H9 (cell line): ENCODE measurements at regions not wholly inside any gene's neighbourhood (a gene's known extent, or its start where the extent isn't known, plus 50 kb on each side); places are given as distances from the start of the nearest gene placed in this dataset.
A peak's percentile ranks its signal among the peaks of the same experiment; 100 is the strongest.

Experiments used
- DNase-seq: peaks from one replicate; pipeline ENCODE4 v3.0.0-alpha.2; 2017
- H2AFZ ChIP-seq: one replicate; pipeline ENCODE4 v1.6.1; 2013; ENCODE audit warnings: mild to moderate bottlenecking, low read length, control low read depth, moderate library complexity
- H2AK5ac ChIP-seq: 2 replicates; pipeline ENCODE4 v1.6.1; 2013; ENCODE audit warnings: low read length, control low read depth, mixed read lengths; ENCODE audit not compliant: insufficient read length
- H2BK120ac ChIP-seq: one replicate; pipeline ENCODE4 v1.6.1; 2013; ENCODE audit warnings: low read depth, mild to moderate bottlenecking, low read length, control low read depth, inconsistent platforms; ENCODE audit not compliant: poor library complexity, severe bottlenecking
- H2BK12ac ChIP-seq: 2 replicates; pipeline ENCODE4 v1.6.1; 2013; ENCODE audit warnings: low read length, control low read depth, mixed read lengths, low read depth; ENCODE audit not compliant: insufficient read length
- H2BK15ac ChIP-seq: 2 replicates; pipeline ENCODE4 v1.6.1; 2013; ENCODE audit warnings: low read depth, low read length, control low read depth
- H2BK20ac ChIP-seq: one replicate; pipeline ENCODE4 v1.6.1; 2013; ENCODE audit warnings: low read depth, mild to moderate bottlenecking, low read length, control low read depth, inconsistent platforms; ENCODE audit not compliant: poor library complexity, severe bottlenecking
- H2BK5ac ChIP-seq: 2 replicates; pipeline ENCODE4 v1.6.1; 2013; ENCODE audit warnings: low read length, control low read depth, mixed read lengths; ENCODE audit not compliant: insufficient read length
- H3K14ac ChIP-seq: 2 replicates; pipeline ENCODE4 v1.6.1; 2013; ENCODE audit warnings: low read length, control low read depth; ENCODE audit not compliant: insufficient read depth
- H3K18ac ChIP-seq: 2 replicates; pipeline ENCODE4 v1.6.1; 2013; ENCODE audit warnings: low read depth, mild to moderate bottlenecking, mixed read lengths, low read length, control low read depth; ENCODE audit not compliant: insufficient read length
- H3K23ac ChIP-seq: 2 replicates; pipeline ENCODE4 v1.6.1; 2013; ENCODE audit warnings: low read length, control low read depth, mixed read lengths, low read depth; ENCODE audit not compliant: insufficient read length
- H3K23me2 ChIP-seq: 2 replicates; pipeline ENCODE4 v1.6.1; 2013; ENCODE audit warnings: low read depth, mild to moderate bottlenecking, mixed read lengths, low read length, control low read depth; ENCODE audit not compliant: insufficient read length, poor library complexity, severe bottlenecking
- H3K27ac ChIP-seq: 2 replicates; pipeline ENCODE4 v1.5.1; 2013; ENCODE audit warnings: low read length, control low read depth, mixed read lengths, low read depth; ENCODE audit not compliant: insufficient read length
- H3K27me3 ChIP-seq: 2 replicates; pipeline ENCODE4 v1.6.1; 2013; ENCODE audit warnings: low read length, control low read depth, inconsistent platforms; ENCODE audit not compliant: insufficient read depth
- H3K4ac ChIP-seq: 2 replicates; pipeline ENCODE4 v1.6.1; 2013; ENCODE audit warnings: low read depth, mild to moderate bottlenecking, control low read depth, inconsistent platforms, low read length, moderate library complexity
- H3K4me1 ChIP-seq: 2 replicates; pipeline ENCODE4 v1.6.1; 2013; ENCODE audit warnings: low read length, control low read depth, inconsistent platforms; ENCODE audit not compliant: insufficient read depth
- H3K4me2 ChIP-seq: 2 replicates; pipeline ENCODE4 v1.6.1; 2013; ENCODE audit warnings: low read length, control low read depth, mixed read lengths; ENCODE audit not compliant: insufficient read length, insufficient read depth
- H3K56ac ChIP-seq: 2 replicates; pipeline ENCODE4 v1.6.1; 2013; ENCODE audit warnings: low read depth, mild to moderate bottlenecking, mixed read lengths, low read length, control low read depth; ENCODE audit not compliant: insufficient read length
- H3K79me1 ChIP-seq: 2 replicates; pipeline ENCODE4 v1.6.1; 2013; ENCODE audit warnings: low read depth, mild to moderate bottlenecking, moderate library complexity, low read length, control low read depth, inconsistent platforms; ENCODE audit not compliant: insufficient read depth, poor library complexity, severe bottlenecking
- H3K79me2 ChIP-seq: 2 replicates; pipeline ENCODE4 v1.6.1; 2013; ENCODE audit warnings: low read length, control low read depth, inconsistent platforms; ENCODE audit not compliant: insufficient read depth
- H3K9ac ChIP-seq: 2 replicates; pipeline ENCODE4 v1.6.1; 2013; ENCODE audit warnings: low read length, control low read depth, mixed read lengths; ENCODE audit not compliant: insufficient read length; ENCODE audit errors: extremely low read depth
- H3K9me3 ChIP-seq: one replicate; pipeline ENCODE4 v1.6.1; 2013; ENCODE audit warnings: low read depth, low read length, inconsistent platforms; ENCODE audit not compliant: control insufficient read depth
- H3T11ph ChIP-seq: one replicate; pipeline ENCODE4 v1.6.1; 2013; ENCODE audit warnings: mild to moderate bottlenecking, low read length, control low read depth, inconsistent platforms
- H4K20me1 ChIP-seq: one replicate; pipeline ENCODE4 v1.6.1; 2013; ENCODE audit not compliant: control insufficient read depth, insufficient read length, insufficient read depth
- H4K5ac ChIP-seq: 2 replicates; pipeline ENCODE4 v1.6.1; 2013; ENCODE audit warnings: low read depth, mild to moderate bottlenecking, mixed read lengths, low read length, control low read depth; ENCODE audit not compliant: insufficient read length
- H4K8ac ChIP-seq: replicated peaks from 2 replicates; pipeline ENCODE4 v1.6.1; 2013; ENCODE audit warnings: low read length, control low read depth, mixed read lengths, low read depth; ENCODE audit not compliant: insufficient read length
- H4K91ac ChIP-seq: 2 replicates; pipeline ENCODE4 v1.6.1; 2013; ENCODE audit warnings: low read depth, mild to moderate bottlenecking, moderate library complexity, mixed read lengths, low read length, control low read depth; ENCODE audit not compliant: insufficient read length
- H3K27ac Mint-ChIP-seq, 3 experiments: 2 replicates in 2 of 3; 3 replicates in 1 of 3; pipeline ENCODE4 v1.8.0; 2020 to 2021; ENCODE audit warnings: mixed read lengths in 3 of 3, mild to moderate bottlenecking in 1 of 3, moderate library complexity in 1 of 3
- H3K27me3 Mint-ChIP-seq: 2 replicates; pipeline ENCODE4 v1.8.0; 2021; ENCODE audit warnings: low read depth, mild to moderate bottlenecking, moderate library complexity, mixed read lengths
- H3K36me3 Mint-ChIP-seq, 3 experiments: 2 replicates in 2 of 3; 3 replicates in 1 of 3; pipeline ENCODE4 v1.8.0; 2020 to 2021; ENCODE audit warnings: low read depth in 3 of 3, mixed read lengths in 3 of 3; ENCODE audit not compliant: insufficient read depth in 1 of 3
- H3K4me1 Mint-ChIP-seq, 2 experiments: 2 replicates each; pipeline ENCODE4 v1.8.0; 2020; ENCODE audit warnings: mixed read lengths in 2 of 2
- H3K4me3 Mint-ChIP-seq, 2 experiments: 2 replicates in 1 of 2; 3 replicates in 1 of 2; pipeline ENCODE4 v1.8.0; 2020 to 2021; ENCODE audit warnings: mild to moderate bottlenecking in 2 of 2, mixed read lengths in 2 of 2, moderate library complexity in 1 of 2
- H3K9me3 Mint-ChIP-seq, 2 experiments: 2 replicates in 1 of 2; 3 replicates in 1 of 2; pipeline ENCODE4 v1.8.0; 2020; ENCODE audit warnings: mild to moderate bottlenecking in 2 of 2, mixed read lengths in 2 of 2, moderate library complexity in 1 of 2
- CTCF ChIP-seq: fragments of 200-600 bp; sonication (generic); conservative IDR thresholded peaks from 3 replicates; pipeline ENCODE4 v1.8.0; 2021; ENCODE audit warnings: antibody characterized with exemption, mild to moderate bottlenecking
- WGBS: extraction: QIAGEN DNeasy Blood & Tissue Kit; methylation state at CpG from one replicate; pipeline ENCODE4 v1.1.7; 2013; ENCODE audit warnings: missing lambda C conversion rate, low lambda C conversion rate, mixed read lengths; ENCODE audit not compliant: insufficient read length; ENCODE audit errors: extremely low coverage; 5-methylcytosine and 5-hydroxymethylcytosine counted together

GRCh38 chr12:131421509-131422186 lies 289.2 kb upstream of the SFSWAP start:
- peaks cover 5% of the 10 kb centered on the region for H3K9me3 ChIP-seq
- H2AFZ ChIP-seq: no peak overlapping the region
- peaks cover 6 to 7% of the 10 kb centered on the region in 2 experiments; a peak in 3 of 4 replicates for H3K4me1 Mint-ChIP-seq
- no peak overlapping the region for H4K8ac ChIP-seq
- whole genome bisulfite sequencing: no CpG with 5 or more reads among the region's 10 CpGs
- no peak for TF ChIP-seq CTCF
- H4K91ac ChIP-seq: no peak overlapping the region
- H3K27ac ChIP-seq: no peak overlapping the region
- no peak overlapping the region for H3K9ac ChIP-seq
- peaks cover 17% of the 10 kb centered on the region for H3K27me3 Mint-ChIP-seq
- no peak overlapping the region for H3K4me2 ChIP-seq
- no peak overlapping the region for H2BK5ac ChIP-seq
- H3K79me1 ChIP-seq: no peaks in the 10 kb centered on the region
- no peak overlapping the region for H3K23ac ChIP-seq
- no peaks in the 10 kb centered on the region for H3K4me1 ChIP-seq
- H3K4me3 Mint-ChIP-seq: no peak overlapping the region
- peak overlapping the region in 1 of 3 experiments; percentile 40; a peak in 1 of 7 replicates for H3K27ac Mint-ChIP-seq
- H3T11ph ChIP-seq: no peak overlapping the region
- no peak overlapping the region for H4K5ac ChIP-seq
- no peaks in the 10 kb centered on the region for H4K20me1 ChIP-seq
- H2BK20ac ChIP-seq: no peak overlapping the region
- peaks cover 14 to 41% (median 27%) of the 10 kb centered on the region in 3 experiments for H3K36me3 Mint-ChIP-seq
- no peak overlapping the region for H2BK15ac ChIP-seq
- H3K27me3 ChIP-seq: no peaks in the 10 kb centered on the region
- H3K4ac ChIP-seq: no peak overlapping the region
- H2BK120ac ChIP-seq: no peak overlapping the region
- no peak for DNase-seq
- H3K23me2 ChIP-seq: no peaks in the 10 kb centered on the region
- no peak overlapping the region for H3K56ac ChIP-seq
- H3K79me2 ChIP-seq: no peaks in the 10 kb centered on the region
- H2BK12ac ChIP-seq: no peak overlapping the region
- no peak overlapping the region for H3K14ac ChIP-seq
- no peak overlapping the region for H3K18ac ChIP-seq
- H2AK5ac ChIP-seq: no peak overlapping the region
- H3K9me3 Mint-ChIP-seq: peaks cover 49 to 60% of the 10 kb centered on the region in 2 experiments
